Activated T-helper 1 cell treated with Interleukin-2 at 50 U/mL for 16 hours (primary cell): ENCODE measurements at regions not wholly inside any gene's neighbourhood (a gene's known extent, or its start where the extent isn't known, plus 50 kb on each side); places are given as distances from the start of the nearest gene placed in this dataset.

Experiments
- DNase-seq: peaks from one replicate; pipeline ENCODE4 v3.0.0-alpha.2; 2020; ENCODE audit warnings: low read depth

DNA sequence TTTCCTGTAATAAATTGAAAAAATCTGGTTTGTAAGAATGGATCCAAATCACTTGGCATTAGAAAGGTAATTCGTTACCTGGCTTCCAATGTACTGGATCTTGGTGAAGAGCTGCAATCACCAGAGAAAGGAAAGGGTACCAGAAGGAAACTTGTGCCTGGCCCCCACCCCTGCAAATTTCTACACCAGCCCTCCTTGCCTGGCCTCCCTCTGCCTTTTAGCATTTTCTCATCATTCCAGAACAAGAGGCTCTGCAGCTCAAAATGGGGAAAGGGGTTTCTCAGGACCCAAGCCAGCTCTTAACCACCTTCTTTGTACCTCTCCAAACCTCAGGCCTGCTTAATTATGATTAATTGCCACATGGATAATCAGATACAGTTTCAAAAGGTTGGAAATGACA, 612.8 kb upstream of the MGMT start:
- no peak for DNase-seq

- DNase-seq: no peak
Observed at GRCh38 chr10:128854963-128855362, 612.1 kb upstream of the MGMT start.

DNA sequence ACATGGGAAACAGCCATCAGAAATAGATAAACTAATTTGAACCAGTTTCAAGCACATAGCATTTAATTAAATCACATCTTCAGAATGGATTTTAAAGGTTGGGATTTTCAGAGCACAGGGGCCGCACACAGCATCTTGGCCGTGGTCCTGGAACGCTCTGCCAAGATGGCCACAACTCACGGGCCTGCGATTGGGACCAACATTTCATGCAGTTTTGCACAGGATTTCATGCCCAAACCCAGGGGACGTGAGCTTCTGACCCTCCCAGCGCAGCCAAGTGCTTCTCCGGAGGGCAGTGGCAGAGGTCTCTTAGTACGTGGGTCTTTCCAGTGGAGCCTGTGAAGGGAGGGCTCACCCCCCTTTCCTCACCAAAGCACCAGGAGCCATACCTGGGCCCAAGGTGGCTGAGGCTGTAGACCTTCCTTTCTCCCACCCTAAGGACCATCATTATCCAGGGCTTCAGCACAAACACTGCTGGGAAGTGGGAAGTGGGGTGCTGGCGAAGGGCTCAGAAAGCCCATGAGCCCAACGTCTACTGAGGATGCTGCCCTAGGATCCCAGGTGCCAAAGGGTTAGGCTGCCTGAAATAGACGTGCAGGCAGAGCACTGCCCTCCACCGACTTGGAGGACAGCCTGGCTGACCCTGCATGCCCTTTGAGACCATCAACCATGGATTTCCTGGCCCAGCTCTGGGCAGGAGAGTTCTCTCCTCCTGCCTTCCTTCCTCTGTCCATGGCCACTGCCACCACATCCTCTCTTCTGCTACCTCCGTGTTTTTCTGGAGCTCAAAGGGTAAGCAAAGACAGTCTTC, 611.2 kb upstream of the MGMT start:
- no peak for DNase-seq

DNA sequence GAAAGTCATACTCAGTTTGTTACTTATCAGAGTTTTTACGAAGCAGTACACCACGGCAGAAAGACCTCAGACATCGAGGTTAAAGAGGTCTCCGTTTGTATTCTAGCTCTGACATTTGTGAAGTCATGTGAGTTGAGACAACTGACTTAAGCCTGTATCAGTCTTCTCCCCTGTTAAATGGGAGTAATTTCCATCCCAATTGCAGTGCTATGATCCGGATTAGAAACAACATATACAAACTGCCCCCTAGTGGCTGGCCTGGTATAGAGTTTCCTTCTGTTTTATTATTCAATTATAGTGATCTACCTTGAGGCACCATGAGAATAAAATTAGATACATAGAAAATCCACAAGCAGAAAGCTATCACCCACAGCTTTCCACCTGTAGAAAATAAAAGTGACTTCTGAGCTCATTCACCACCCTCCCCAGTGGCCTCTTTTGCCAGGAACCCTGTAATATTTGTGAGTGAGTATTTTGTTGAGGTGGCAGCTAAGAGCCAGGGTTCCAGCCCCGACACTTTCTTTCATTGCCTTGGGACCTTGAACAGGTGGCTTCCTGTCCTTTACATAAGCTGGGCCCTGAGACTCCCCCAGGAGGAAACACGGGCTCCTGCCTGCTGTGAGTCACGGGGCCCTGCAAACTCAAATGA, 607.2 kb upstream of the MGMT start:
- DNase-seq: no peak

GRCh38 chr10:128860574-128860973, 606.5 kb upstream of the MGMT start:
- DNase-seq: no peak

DNA sequence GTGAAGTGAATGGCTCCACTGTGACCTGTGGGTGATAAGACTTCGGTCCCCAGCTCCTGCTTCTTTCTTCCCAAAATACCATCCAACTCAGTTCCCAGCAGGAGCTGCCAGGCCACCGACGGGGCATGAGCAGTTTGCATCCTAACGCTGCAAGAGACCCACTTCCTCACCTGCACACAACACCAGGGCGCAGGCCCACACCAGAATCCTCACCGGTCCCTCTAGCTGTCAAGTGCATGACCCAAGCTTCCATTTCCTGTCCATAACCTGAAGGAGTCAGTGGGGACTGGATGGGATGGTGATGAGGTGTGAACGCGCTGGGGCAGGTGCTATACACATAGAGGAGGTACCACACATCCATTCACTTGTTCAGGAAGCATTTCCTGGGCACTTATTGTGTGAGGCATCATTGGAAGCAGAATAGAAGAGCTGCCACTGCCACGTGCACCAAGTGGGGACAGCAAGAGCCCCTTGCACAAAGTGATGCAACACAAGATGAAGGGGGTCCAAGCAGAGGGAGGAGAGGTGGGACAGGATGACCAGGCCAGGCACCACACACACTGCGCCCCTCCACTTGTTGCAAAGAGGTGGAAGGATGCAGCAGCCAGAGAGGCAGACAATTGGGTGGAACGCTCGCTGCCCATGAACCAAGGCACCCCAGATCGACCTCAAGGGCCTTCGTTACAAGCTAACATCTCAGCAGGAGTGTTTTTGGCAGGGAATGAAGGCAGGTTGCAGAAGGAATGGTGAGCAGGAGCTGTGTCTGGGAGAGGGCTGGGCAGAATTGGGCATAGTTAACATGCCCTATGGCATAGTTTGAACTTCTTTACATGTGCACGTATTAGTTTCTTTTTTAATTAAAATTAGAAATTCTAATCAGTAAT, 605.8 kb upstream of the MGMT start:
- DNase-seq: no peak

GRCh38 chr10:128863411-128863810, 603.6 kb upstream of the MGMT start:
- DNase-seq: no peak

DNA sequence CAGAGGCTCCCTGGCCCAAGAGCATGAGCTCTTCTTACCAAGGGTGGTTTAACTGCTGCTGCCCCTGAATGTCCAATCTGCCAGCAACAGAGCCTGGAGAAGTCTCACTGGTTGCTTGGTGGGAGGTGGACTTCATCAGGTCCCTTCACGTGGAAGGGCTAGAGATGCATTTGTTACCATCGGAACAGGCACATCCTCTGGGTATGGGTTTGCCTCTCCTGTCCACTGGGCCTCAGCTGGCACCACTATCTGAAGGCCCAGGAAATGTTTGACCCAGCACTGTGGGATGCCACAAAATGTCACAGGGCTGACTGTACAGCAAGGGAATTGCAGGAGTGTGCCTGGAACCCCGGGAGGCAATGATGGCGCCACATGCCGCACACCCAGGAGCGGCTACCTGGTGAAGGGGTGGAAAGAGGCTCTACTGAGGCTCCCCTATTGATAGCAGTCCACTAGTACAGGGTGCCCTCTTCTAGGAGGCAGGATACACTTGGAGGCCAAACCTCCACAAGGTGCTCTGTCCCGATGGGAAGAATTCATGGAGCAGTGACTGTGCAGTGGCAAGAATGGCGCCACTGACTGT, 603.1 kb upstream of the MGMT start:
- no peak for DNase-seq

DNA sequence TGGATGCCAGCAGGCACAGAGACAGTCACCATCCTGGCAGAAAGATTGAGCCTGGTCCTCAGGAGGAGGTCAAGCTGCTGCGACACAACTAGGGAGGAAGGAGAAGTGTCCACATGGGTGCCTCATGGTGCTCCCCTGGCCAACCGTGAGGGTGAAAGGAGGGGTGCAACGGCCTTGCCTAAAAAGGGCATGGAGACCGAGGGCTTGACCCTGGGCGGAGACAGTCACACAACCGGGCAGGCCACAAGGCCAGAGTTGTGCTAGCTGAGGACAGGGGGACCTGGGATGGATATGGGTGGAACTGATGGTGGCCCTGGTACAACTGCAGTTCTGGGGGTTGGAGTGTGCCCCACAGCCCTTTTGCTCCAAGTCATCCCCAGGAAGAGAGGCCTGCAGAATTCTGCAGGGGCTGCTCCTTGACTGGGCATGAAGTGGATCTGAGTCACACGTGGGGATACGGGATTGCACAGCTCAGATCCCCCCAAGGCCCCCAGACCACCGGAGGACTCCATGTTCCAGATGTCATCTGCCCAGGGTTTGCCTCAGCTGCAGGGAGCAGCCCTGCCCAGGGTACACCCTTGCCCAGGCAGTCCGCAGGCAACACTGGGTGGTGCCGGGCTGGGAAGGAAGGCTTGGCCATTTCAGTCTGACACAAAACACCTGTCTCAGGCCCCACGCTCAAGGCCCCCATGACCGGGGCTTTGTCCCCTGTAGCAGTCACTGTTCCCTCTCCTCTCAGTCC, 602.3 kb upstream of the MGMT start:
- no peak for DNase-seq

- no peak for DNase-seq
Observed at GRCh38 chr10:128865436-128866195, 601.4 kb upstream of the MGMT start.

GRCh38 chr10:128866551-128866950, 600.5 kb upstream of the MGMT start:
- no peak for DNase-seq

GRCh38 chr10:128867210-128867609, 599.8 kb upstream of the MGMT start:
- no peak for DNase-seq

- DNase-seq: no peak
Observed at GRCh38 chr10:128867819-128868218, 599.2 kb upstream of the MGMT start.

DNA sequence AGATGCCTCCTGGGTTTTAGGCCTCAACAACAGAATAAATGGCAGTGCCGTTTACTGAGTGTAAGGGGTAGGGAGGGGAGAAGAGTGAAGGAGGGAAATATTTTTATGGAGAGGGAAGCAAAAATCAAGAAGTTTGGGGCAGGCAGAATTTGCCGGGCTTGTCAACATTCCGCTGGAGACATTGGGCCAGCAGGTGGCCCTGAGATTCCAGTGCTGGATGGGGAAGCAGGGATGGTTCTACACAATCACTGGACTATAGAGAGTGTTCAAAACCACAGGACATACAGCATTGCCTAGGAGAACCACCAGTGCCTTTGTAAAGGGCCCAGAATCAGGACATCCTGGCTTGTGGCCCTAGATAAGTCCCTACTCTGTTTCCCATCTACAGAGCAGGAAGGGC, 598.6 kb upstream of the MGMT start:
- DNase-seq: no peak

DNA sequence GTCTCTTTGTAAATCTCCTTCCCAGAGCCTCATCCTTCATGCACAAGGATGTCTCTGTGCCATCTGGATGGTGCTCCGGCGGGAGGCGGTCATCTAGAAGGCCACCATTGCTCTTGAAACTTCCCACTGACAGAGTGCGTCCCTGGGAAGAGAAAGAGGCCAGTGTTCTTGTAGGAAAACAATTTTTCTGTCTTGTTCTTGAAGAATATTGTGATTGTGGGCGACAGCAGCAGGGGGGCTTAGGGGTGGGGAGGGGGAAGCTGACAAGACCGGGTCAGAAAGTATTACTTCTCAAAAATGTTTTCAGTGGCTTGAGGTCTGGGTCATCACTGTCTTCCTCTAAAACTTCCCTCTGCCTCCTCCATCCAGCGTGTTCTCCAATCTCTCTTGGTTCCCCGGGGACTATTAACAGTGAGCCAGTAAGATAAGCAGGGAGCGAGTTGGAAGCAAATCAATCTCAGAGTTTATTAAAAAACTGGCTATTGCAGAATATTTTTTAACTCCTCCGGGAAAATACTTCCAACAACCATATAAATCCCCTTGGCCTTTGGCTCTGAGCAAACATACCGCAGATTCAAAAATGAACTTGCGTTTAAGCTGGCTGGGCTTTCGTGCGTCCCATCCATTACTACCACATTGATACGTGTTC, 597.8 kb upstream of the MGMT start:
- DNase-seq: no peak

GRCh38 chr10:128870830-128871597, 596.0 kb upstream of the MGMT start:
- DNase-seq: no peak

GRCh38 chr10:128871671-128872231, 595.3 kb upstream of the MGMT start:
- DNase-seq: no peak

GRCh38 chr10:128873411-128874054, 593.5 kb upstream of the MGMT start:
- no peak for DNase-seq

- no peak for DNase-seq
Observed at GRCh38 chr10:128874331-128874730, 592.7 kb upstream of the MGMT start.
